A673 (cell line): ENCODE measurements at regions not wholly inside any gene's neighbourhood (a gene's known extent, or its start where the extent isn't known, plus 50 kb on each side); places are given as distances from the start of the nearest gene placed in this dataset.

Source experiments
- BruUV-seq: library from RNA; stranded (reverse); fragments of 400-500 nt; replicated peaks from 2 replicates; lab custom pipeline; 2021; lab: Mats Ljungman, UMichigan
- CTCF ChIA-PET: fragments of 300-600 bp; sonication (Branson Sonifier 250); formaldehyde crosslinking; loops from one replicate; lab custom pipeline; 2022; ENCODE audit warnings: antibody characterized with exemption; lab: Charles Lee
- POLR2A ChIA-PET: fragments of 300-600 bp; sonication (Branson Sonifier 250); formaldehyde crosslinking; loops from one replicate; lab custom pipeline; 2022; ENCODE audit warnings: antibody characterized with exemption; ENCODE audit not compliant: low non-redundant PET; lab: Charles Lee
- DNase-seq: peaks from one replicate; pipeline ENCODE4 v3.0.0-alpha.2; 2015; ENCODE audit warnings: low spot score
- H3K27ac ChIP-seq: fragments of 200-600 bp; sonication (generic); 2 replicates; pipeline ENCODE4 v1.5.1; 2016; ENCODE audit warnings: mixed run types, low read depth, mild to moderate bottlenecking, mixed read lengths, antibody characterized with exemption, low read length; ENCODE audit not compliant: poor library complexity, severe bottlenecking
- H3K27me3 ChIP-seq: fragments of 200-600 bp; sonication (generic); replicated peaks from 2 replicates; pipeline ENCODE4 v1.6.1; 2017; ENCODE audit warnings: mixed run types, low read depth, mild to moderate bottlenecking, mixed read lengths, antibody characterized with exemption, low read length; ENCODE audit not compliant: insufficient read depth, poor library complexity
- H3K36me3 ChIP-seq: fragments of 200-600 bp; sonication (generic); 2 replicates; pipeline ENCODE4 v1.6.1; 2016; ENCODE audit warnings: mixed run types, mild to moderate bottlenecking, mixed read lengths, antibody characterized with exemption, low read length; ENCODE audit not compliant: insufficient read depth, poor library complexity, severe bottlenecking
- H3K4me1 ChIP-seq: fragments of 200-600 bp; sonication (generic); 2 replicates; pipeline ENCODE4 v1.6.1; 2017; ENCODE audit warnings: mixed run types, mild to moderate bottlenecking, mixed read lengths, antibody characterized with exemption, low read length; ENCODE audit not compliant: insufficient read depth, poor library complexity, severe bottlenecking
- H3K4me3 ChIP-seq: fragments of 200-600 bp; sonication (generic); 2 replicates; pipeline ENCODE4 v1.5.1; 2016; ENCODE audit warnings: low read depth, mixed run types, mild to moderate bottlenecking, mixed read lengths, low read length; ENCODE audit not compliant: poor library complexity, severe bottlenecking
- H3K9me3 ChIP-seq: fragments of 200-600 bp; sonication (generic); 2 replicates; pipeline ENCODE4 v1.6.1; 2016; ENCODE audit warnings: mixed run types, low read depth, mild to moderate bottlenecking, mixed read lengths, antibody characterized with exemption, low read length; ENCODE audit not compliant: poor library complexity, severe bottlenecking
- CTCF ChIP-seq: fragments of 300-800, 200-600 bp; sonication (generic); conservative IDR thresholded peaks from 2 replicates; pipeline ENCODE4 v1.5.1; 2017; ENCODE audit warnings: low read depth, mild to moderate bottlenecking, antibody characterized with exemption, low read length, moderate library complexity, mixed read lengths
- EZH2 ChIP-seq: fragments of 200-600 bp; sonication (generic); IDR thresholded peaks from 2 replicates; pipeline ENCODE4 v1.6.1; 2017; ENCODE audit warnings: borderline replicate concordance, low read depth, mild to moderate bottlenecking, mixed read lengths, antibody characterized with exemption, low read length; ENCODE audit not compliant: poor library complexity, severe bottlenecking
- intact Hi-C: fragments of 100-400 bp; cut with micrococcal nuclease; formaldehyde crosslinking; loops from one replicate; pipeline ENCODE4 v1.10.0; 2022; ENCODE audit not compliant: unreplicated experiment

- ChIA-PET CTCF (no interaction called here), POLR2A (no interaction called here)
- Histone ChIP-seq H3K36me3 (no peaks in the 10 kb centered on the region), H3K27me3 (no peaks in the 10 kb centered on the region), H3K4me1 (no peaks in the 10 kb centered on the region), H3K4me3 (no peak overlapping the region), H3K27ac (no peak overlapping the region), H3K9me3 (no peaks in the 10 kb centered on the region)
- no TSS peak for BruUV-seq
- DNase-seq, result no peak
- intact Hi-C loops, result no loop called here
- no peak for TF ChIP-seq CTCF
- no peak for TF ChIP-seq EZH2
These were observed 170.9 kb downstream of the ZBTB18 start for GRCh38 chr1:244221991-244222390.

GRCh38 chr1:244224487-244225430, 173.7 kb downstream of the ZBTB18 start:
- intact Hi-C loops, result no loop called here
- DNase-seq, result peak; percentile 75
- no TSS peak for BruUV-seq
- TF ChIP-seq EZH2, result no peak
- TF ChIP-seq CTCF, result no peak
- Histone ChIP-seq H3K9me3 (no peaks in the 10 kb centered on the region), H3K36me3 (no peaks in the 10 kb centered on the region), H3K27ac (peak overlapping the region; percentile 48), H3K4me3 (no peak overlapping the region), H3K4me1 (no peaks in the 10 kb centered on the region), H3K27me3 (no peaks in the 10 kb centered on the region)
- CTCF ChIA-PET, result no interaction called here
- POLR2A ChIA-PET, result no interaction called here

- ChIA-PET POLR2A (no interaction called here), CTCF (no interaction called here)
- Histone ChIP-seq H3K9me3 (no peaks in the 10 kb centered on the region), H3K4me1 (peaks cover 10% of the 10 kb centered on the region), H3K27me3 (no peaks in the 10 kb centered on the region), H3K36me3 (no peaks in the 10 kb centered on the region), H3K4me3 (no peak overlapping the region), H3K27ac (no peak overlapping the region)
- TF ChIP-seq CTCF (no peak), EZH2 (no peak)
- intact Hi-C loops, result no loop called here
- no peak for DNase-seq
- no TSS peak for BruUV-seq
These were observed 175.4 kb downstream of the ZBTB18 start for GRCh38 chr1:244226435-244226834.
